ENCODE measurements at regions not wholly inside any gene's neighbourhood (a gene's known extent, or its start where the extent isn't known, plus 50 kb on each side); places are given as distances from the start of the nearest gene placed in this dataset.

DNA sequence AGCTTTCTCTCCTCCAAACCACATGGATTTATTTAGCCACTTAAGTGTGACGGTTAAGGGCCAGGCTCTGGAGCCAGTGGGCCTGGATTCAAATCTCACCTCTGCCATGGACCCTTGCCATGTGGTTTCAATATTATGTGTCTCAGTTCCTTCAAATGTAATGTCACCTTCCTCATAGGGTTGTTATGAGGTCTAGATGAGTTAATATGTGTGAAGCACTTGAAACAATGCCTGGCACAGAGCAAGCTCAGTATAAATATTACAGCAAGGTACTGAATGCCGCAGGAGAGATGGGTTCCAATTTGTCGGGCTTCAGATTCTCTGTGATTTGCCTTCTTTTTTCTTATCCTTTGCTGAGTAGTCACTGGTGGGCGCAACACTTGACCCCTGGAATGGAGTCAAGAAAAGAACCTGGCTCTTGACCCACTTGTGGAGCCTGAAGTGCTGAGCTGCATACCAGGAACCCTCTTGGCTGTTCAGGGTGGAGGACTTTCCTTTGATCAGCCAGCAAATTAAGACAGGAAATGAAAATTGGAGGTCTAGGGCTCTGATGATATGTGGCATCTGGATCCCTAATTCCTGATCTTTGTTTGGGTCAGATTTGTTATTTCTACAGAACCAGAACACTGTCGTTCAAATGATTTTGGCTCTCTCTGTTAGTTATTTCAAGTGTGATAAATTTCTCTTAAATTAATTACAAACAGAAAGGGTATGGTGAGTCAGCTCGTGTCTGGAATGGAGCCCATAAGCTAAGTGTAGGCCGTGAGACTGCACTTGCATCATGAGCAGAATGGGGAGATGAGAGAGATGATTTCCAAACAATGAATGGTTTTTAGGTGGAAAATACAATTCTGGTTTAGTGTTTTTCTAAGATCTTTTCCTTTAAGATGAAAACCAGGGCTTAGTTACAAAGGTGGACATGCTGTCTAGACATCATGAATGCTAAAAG is 293.0 kb downstream of the KCNS3 start:
- H3K79me2 ChIP-seq (ENCODE audit: insufficient read depth, low read length), result no peaks in the 10 kb centered on the region
- H3K18ac ChIP-seq (ENCODE audit: insufficient read length, low read depth, low read length), result no peak overlapping the region
- H3K27me3 Mint-ChIP-seq (ENCODE audit: low read depth), result no peaks in the 10 kb centered on the region
- no peaks in the 10 kb centered on the region for H3K27me3 ChIP-seq (ENCODE audit: insufficient read depth, low read length)
- H3K4me3 Mint-ChIP-seq, result no peak overlapping the region
- H3K56ac ChIP-seq (ENCODE audit: insufficient read length, low read depth, low read length), result no peak overlapping the region
- H3K23me2 ChIP-seq (ENCODE audit: insufficient read length, low read depth, low read length, poor library complexity, severe bottlenecking), result no peaks in the 10 kb centered on the region
- no peak overlapping the region for H2AFZ ChIP-seq (ENCODE audit: low read length)
- TF ChIP-seq, protein P1, sequence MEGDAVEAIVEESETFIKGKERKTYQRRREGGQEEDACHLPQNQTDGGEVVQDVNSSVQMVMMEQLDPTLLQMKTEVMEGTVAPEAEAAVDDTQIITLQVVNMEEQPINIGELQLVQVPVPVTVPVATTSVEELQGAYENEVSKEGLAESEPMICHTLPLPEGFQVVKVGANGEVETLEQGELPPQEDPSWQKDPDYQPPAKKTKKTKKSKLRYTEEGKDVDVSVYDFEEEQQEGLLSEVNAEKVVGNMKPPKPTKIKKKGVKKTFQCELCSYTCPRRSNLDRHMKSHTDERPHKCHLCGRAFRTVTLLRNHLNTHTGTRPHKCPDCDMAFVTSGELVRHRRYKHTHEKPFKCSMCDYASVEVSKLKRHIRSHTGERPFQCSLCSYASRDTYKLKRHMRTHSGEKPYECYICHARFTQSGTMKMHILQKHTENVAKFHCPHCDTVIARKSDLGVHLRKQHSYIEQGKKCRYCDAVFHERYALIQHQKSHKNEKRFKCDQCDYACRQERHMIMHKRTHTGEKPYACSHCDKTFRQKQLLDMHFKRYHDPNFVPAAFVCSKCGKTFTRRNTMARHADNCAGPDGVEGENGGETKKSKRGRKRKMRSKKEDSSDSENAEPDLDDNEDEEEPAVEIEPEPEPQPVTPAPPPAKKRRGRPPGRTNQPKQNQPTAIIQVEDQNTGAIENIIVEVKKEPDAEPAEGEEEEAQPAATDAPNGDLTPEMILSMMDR (conservative IDR thresholded peaks at IDR 0.05), result no peak
- no peak overlapping the region for H3K4ac ChIP-seq (ENCODE audit: low read depth, low read length)
- H2BK5ac ChIP-seq (ENCODE audit: insufficient read length, low read length), result no peak overlapping the region
- no peak overlapping the region for H4K91ac ChIP-seq (ENCODE audit: insufficient read length, low read depth, low read length)
- no peaks in the 10 kb centered on the region for H3K9me3 Mint-ChIP-seq
- no peak overlapping the region for H2BK120ac ChIP-seq (ENCODE audit: low read depth, low read length, poor library complexity, severe bottlenecking)
- no peak overlapping the region for H3K27ac ChIP-seq (ENCODE audit: insufficient read length, low read depth, low read length)
- no peak overlapping the region for H3K14ac ChIP-seq (ENCODE audit: insufficient read depth, low read length)
- H2BK20ac ChIP-seq (ENCODE audit: low read depth, low read length, poor library complexity, severe bottlenecking), result no peak overlapping the region
- no peak overlapping the region for H4K8ac ChIP-seq (replicated peaks; ENCODE audit: insufficient read length, low read depth, low read length)
- no CpG with 5 or more reads among the region's 7 CpGs for WGBS (ENCODE audit: extremely low coverage, insufficient read length, low lambda C conversion rate)
- no peak for DNase-seq
- no peak overlapping the region for H3K9ac ChIP-seq (ENCODE audit: extremely low read depth, insufficient read length, low read length)
- no peak overlapping the region for H4K5ac ChIP-seq (ENCODE audit: insufficient read length, low read depth, low read length)
- H3K4me2 ChIP-seq (ENCODE audit: insufficient read depth, insufficient read length, low read length), result no peak overlapping the region
- H2BK15ac ChIP-seq (ENCODE audit: low read depth, low read length), result no peak overlapping the region
- no peaks in the 10 kb centered on the region for H3K79me1 ChIP-seq (ENCODE audit: insufficient read depth, low read depth, low read length, poor library complexity, severe bottlenecking)
- no peak overlapping the region for H3K27ac Mint-ChIP-seq
- no peaks in the 10 kb centered on the region for H3K4me1 ChIP-seq (ENCODE audit: insufficient read depth, low read length)
- H3K36me3 Mint-ChIP-seq (ENCODE audit: insufficient read depth in 1 of 3, low read depth in 3 of 3), result no peaks in the 10 kb centered on the region; a peak in 1 of 7 replicates
- H2BK12ac ChIP-seq (ENCODE audit: insufficient read length, low read depth, low read length), result no peak overlapping the region
- no peaks in the 10 kb centered on the region for H3K4me1 Mint-ChIP-seq
- no peaks in the 10 kb centered on the region for H4K20me1 ChIP-seq (ENCODE audit: control insufficient read depth, insufficient read depth, insufficient read length)
- no peak overlapping the region for H3K23ac ChIP-seq (ENCODE audit: insufficient read length, low read depth, low read length)
- H2AK5ac ChIP-seq (ENCODE audit: insufficient read length, low read length), result no peak overlapping the region
- H3T11ph ChIP-seq (ENCODE audit: low read length), result no peak overlapping the region
- H3K9me3 ChIP-seq (ENCODE audit: control insufficient read depth, low read depth, low read length), result no peaks in the 10 kb centered on the region
